ENCODE measurements at regions not wholly inside any gene's neighbourhood (a gene's known extent, or its start where the extent isn't known, plus 50 kb on each side); places are given as distances from the start of the nearest gene placed in this dataset.

- ATAC-seq: no peak
- TF ChIP-seq, protein P1, sequence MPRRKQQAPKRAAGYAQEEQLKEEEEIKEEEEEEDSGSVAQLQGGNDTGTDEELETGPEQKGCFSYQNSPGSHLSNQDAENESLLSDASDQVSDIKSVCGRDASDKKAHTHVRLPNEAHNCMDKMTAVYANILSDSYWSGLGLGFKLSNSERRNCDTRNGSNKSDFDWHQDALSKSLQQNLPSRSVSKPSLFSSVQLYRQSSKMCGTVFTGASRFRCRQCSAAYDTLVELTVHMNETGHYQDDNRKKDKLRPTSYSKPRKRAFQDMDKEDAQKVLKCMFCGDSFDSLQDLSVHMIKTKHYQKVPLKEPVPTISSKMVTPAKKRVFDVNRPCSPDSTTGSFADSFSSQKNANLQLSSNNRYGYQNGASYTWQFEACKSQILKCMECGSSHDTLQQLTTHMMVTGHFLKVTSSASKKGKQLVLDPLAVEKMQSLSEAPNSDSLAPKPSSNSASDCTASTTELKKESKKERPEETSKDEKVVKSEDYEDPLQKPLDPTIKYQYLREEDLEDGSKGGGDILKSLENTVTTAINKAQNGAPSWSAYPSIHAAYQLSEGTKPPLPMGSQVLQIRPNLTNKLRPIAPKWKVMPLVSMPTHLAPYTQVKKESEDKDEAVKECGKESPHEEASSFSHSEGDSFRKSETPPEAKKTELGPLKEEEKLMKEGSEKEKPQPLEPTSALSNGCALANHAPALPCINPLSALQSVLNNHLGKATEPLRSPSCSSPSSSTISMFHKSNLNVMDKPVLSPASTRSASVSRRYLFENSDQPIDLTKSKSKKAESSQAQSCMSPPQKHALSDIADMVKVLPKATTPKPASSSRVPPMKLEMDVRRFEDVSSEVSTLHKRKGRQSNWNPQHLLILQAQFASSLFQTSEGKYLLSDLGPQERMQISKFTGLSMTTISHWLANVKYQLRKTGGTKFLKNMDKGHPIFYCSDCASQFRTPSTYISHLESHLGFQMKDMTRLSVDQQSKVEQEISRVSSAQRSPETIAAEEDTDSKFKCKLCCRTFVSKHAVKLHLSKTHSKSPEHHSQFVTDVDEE (CRISPR knock-in tag; IDR thresholded peaks at IDR 0.05): no peak
- TF ChIP-seq ZFP3 (CRISPR knock-in tag; IDR thresholded peaks at IDR 0.05) (no peak), ARNTL (CRISPR knock-in tag; IDR thresholded peaks at IDR 0.05; ENCODE audit: borderline replicate concordance, low read depth) (no peak)
Measured at GRCh38 chr13:70580825-70581224, 472.6 kb upstream of the KLHL1 start.

DNA sequence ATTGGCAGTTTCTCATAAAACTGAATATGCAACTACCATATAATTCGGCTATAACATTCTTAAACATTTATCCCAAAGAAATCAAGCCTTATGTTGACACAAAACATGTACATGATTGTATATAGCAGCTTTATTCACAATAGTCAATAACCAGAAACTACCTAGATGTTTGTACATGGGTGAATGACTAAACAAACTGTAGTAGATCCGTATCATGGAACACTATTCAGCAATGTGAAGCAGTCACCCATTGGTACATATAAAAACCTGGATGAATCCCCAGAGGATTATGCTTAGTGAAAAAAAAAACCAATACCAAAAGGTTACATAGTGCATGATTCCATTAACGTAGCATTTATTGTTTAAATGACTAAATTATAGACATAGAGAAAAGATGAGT is 471.7 kb upstream of the KLHL1 start:
- TF ChIP-seq ZFP3 (CRISPR knock-in tag; IDR thresholded peaks at IDR 0.05) (no peak), BACH2 (CRISPR knock-in tag; IDR thresholded peaks at IDR 0.05; ENCODE audit: borderline replicate concordance) (no peak), TCF4 (CRISPR knock-in tag; IDR thresholded peaks at IDR 0.05; ENCODE audit: borderline replicate concordance) (no peak), ESRRG (CRISPR knock-in tag; IDR thresholded peaks at IDR 0.05) (no peak), ZFP30 (CRISPR knock-in tag; IDR thresholded peaks at IDR 0.05) (no peak), ZNF8 (CRISPR knock-in tag; IDR thresholded peaks at IDR 0.05) (no peak), RARB (CRISPR knock-in tag; IDR thresholded peaks at IDR 0.05) (no peak), ZNF70 (CRISPR knock-in tag; IDR thresholded peaks at IDR 0.05) (no peak), SNAI2 (CRISPR knock-in tag; IDR thresholded peaks at IDR 0.05) (no peak), PPARA (CRISPR knock-in tag; IDR thresholded peaks at IDR 0.05; ENCODE audit: borderline replicate concordance) (no peak), ISL1 (CRISPR knock-in tag; IDR thresholded peaks at IDR 0.05) (no peak), CSRNP3 (CRISPR knock-in tag; IDR thresholded peaks at IDR 0.05) (no peak), CSDC2 (CRISPR knock-in tag; IDR thresholded peaks at IDR 0.05) (no peak), ZC3H10 (CRISPR knock-in tag; IDR thresholded peaks at IDR 0.05) (no peak), ZNF565 (CRISPR knock-in tag; conservative IDR thresholded peaks at IDR 0.05; ENCODE audit: low read depth) (no peak), OSR1 (CRISPR knock-in tag; IDR thresholded peaks at IDR 0.05) (no peak)
- TF ChIP-seq, protein P1 (CRISPR knock-in tag; IDR thresholded peaks at IDR 0.05): no peak
- TF ChIP-seq, protein P2, sequence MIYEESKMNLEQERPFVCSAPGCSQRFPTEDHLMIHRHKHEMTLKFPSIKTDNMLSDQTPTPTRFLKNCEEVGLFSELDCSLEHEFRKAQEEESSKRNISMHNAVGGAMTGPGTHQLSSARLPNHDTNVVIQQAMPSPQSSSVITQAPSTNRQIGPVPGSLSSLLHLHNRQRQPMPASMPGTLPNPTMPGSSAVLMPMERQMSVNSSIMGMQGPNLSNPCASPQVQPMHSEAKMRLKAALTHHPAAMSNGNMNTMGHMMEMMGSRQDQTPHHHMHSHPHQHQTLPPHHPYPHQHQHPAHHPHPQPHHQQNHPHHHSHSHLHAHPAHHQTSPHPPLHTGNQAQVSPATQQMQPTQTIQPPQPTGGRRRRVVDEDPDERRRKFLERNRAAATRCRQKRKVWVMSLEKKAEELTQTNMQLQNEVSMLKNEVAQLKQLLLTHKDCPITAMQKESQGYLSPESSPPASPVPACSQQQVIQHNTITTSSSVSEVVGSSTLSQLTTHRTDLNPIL (CRISPR knock-in tag; IDR thresholded peaks at IDR 0.05; ENCODE audit: low read depth): no peak
- no peak for ATAC-seq

- ATAC-seq: no peak
- TF ChIP-seq PPARA (CRISPR knock-in tag; IDR thresholded peaks at IDR 0.05; ENCODE audit: borderline replicate concordance) (no peak), POU6F1 (CRISPR knock-in tag; IDR thresholded peaks at IDR 0.05; ENCODE audit: borderline replicate concordance, low read depth) (no peak), ISL1 (CRISPR knock-in tag; IDR thresholded peaks at IDR 0.05) (no peak), ZC3H10 (CRISPR knock-in tag; IDR thresholded peaks at IDR 0.05) (no peak), ZNF70 (CRISPR knock-in tag; IDR thresholded peaks at IDR 0.05) (no peak), ZNF8 (CRISPR knock-in tag; IDR thresholded peaks at IDR 0.05) (no peak), ZFP3 (CRISPR knock-in tag; IDR thresholded peaks at IDR 0.05) (no peak), ARNTL (CRISPR knock-in tag; IDR thresholded peaks at IDR 0.05; ENCODE audit: borderline replicate concordance, low read depth) (no peak), ZFP30 (CRISPR knock-in tag; IDR thresholded peaks at IDR 0.05) (no peak)
- TF ChIP-seq, protein P1 (CRISPR knock-in tag; IDR thresholded peaks at IDR 0.05): no peak
- TF ChIP-seq, protein P3, sequence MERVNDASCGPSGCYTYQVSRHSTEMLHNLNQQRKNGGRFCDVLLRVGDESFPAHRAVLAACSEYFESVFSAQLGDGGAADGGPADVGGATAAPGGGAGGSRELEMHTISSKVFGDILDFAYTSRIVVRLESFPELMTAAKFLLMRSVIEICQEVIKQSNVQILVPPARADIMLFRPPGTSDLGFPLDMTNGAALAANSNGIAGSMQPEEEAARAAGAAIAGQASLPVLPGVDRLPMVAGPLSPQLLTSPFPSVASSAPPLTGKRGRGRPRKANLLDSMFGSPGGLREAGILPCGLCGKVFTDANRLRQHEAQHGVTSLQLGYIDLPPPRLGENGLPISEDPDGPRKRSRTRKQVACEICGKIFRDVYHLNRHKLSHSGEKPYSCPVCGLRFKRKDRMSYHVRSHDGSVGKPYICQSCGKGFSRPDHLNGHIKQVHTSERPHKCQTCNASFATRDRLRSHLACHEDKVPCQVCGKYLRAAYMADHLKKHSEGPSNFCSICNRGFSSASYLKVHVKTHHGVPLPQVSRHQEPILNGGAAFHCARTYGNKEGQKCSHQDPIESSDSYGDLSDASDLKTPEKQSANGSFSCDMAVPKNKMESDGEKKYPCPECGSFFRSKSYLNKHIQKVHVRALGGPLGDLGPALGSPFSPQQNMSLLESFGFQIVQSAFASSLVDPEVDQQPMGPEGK (CRISPR knock-in tag; IDR thresholded peaks at IDR 0.05; ENCODE audit: borderline replicate concordance): no peak
Measured at GRCh38 chr13:70571221-70571620, 463.0 kb upstream of the KLHL1 start.

Measured in SK-N-SH treated with all-trans-retinoic acid at 6 μM for 48 hours (cell line).